Gastroesophageal sphincter (tissue), 4 donors: ENCODE measurements at regions not wholly inside any gene's neighbourhood (a gene's known extent, or its start where the extent isn't known, plus 50 kb on each side); places are given as distances from the start of the nearest gene placed in this dataset.
"Not testable (repeated sequence)": the region's sequence is repeated elsewhere in the genome, so short reads cannot be mapped to it uniquely, and the experiment has no call there.

Experiments used
- ATAC-seq: fragments of 150-250 bp; one replicate; pipeline ENCODE4 v1.9.1; 2016; ENCODE audit warnings: mild to moderate bottlenecking, moderate library complexity
- H3K27ac ChIP-seq, 4 donors: fragments of 200-600 bp; sonication (generic) in 3 of 4; 1 replicate in 3 of 4; 2 replicates in 1 of 4; pipeline ENCODE4 v1.5.1; 2016 to 2019
- H3K27me3 ChIP-seq: fragments of 200-600 bp; sonication (generic); one replicate; pipeline ENCODE4 v1.5.1; 2019
- H3K36me3 ChIP-seq, 2 donors: fragments of 200-600 bp; sonication (generic); one replicate each; pipeline ENCODE4 v1.5.1; 2019; ENCODE audit warnings: control low read depth in 1 of 2
- H3K4me1 ChIP-seq, 3 donors: fragments of 200-600 bp; sonication (generic); 1 replicate in 2 of 3; 2 replicates in 1 of 3; pipeline ENCODE4 v1.5.1; 2016 to 2019; ENCODE audit warnings: control low read depth in 2 of 3
- H3K4me3 ChIP-seq, 2 donors: fragments of 200-600 bp; sonication (generic); one replicate each; pipeline ENCODE4 v1.5.1; 2019; ENCODE audit warnings: mild to moderate bottlenecking in 1 of 2, moderate library complexity in 1 of 2
- H3K9me3 ChIP-seq, 3 donors: fragments of 200-600 bp; sonication (generic); one replicate each; pipeline ENCODE4 v1.5.1; 2017 to 2019; ENCODE audit warnings: control low read depth in 2 of 3
- CTCF ChIP-seq, 4 experiments: fragments of 200-600 bp in 2 of 4; fragments of 450-650 bp in 2 of 4; sonication (generic) in 1 of 4; IDR thresholded peaks; one replicate each; pipeline ENCODE4 v1.5.1; 2017 to 2019; ENCODE audit warnings: antibody characterized with exemption in 4 of 4, mild to moderate bottlenecking in 2 of 4, moderate library complexity in 2 of 4
- EP300 ChIP-seq: sonication (generic); formaldehyde crosslinking; IDR thresholded peaks from one replicate; pipeline ENCODE4 v1.6.1; 2017; ENCODE audit warnings: antibody characterized with exemption, mild to moderate bottlenecking
- POLR2A ChIP-seq, 2 donors: fragments of 450-650 bp; IDR thresholded peaks; one replicate each; pipeline ENCODE4 v1.6.1; 2017; ENCODE audit warnings: antibody characterized with exemption in 2 of 2, mild to moderate bottlenecking in 2 of 2, moderate library complexity in 1 of 2
- POLR2AphosphoS5 ChIP-seq: sonication (generic); formaldehyde crosslinking; IDR thresholded peaks from one replicate; pipeline ENCODE4 v1.6.1; 2017; ENCODE audit warnings: antibody characterized with exemption
- WGBS, 2 donors: methylation state at CpG; one replicate each; pipeline ENCODE4 v1.1.5; 2018; ENCODE audit warnings: low coverage in 1 of 2; 5-methylcytosine and 5-hydroxymethylcytosine counted together

GRCh38 chr5:62814991-62815390 lies 236.4 kb downstream of the LRRC70 start:
- H3K27ac ChIP-seq = no peak overlapping the region
- TF ChIP-seq POLR2A (IDR thresholded peaks at IDR 0.05) = no peak
- TF ChIP-seq POLR2AphosphoS5 = no peak
- no peak for TF ChIP-seq CTCF (IDR thresholded peaks at IDR 0.05)
- TF ChIP-seq EP300 = no peak
- H3K36me3 ChIP-seq = no peaks in the 10 kb centered on the region
- no peak overlapping the region for H3K4me3 ChIP-seq
- H3K27me3 ChIP-seq = no peaks in the 10 kb centered on the region
- WGBS, 2 donors = 42 to 56% methylated on average over 2 of the region's 2 CpGs
- H3K9me3 ChIP-seq = peaks cover 0 to 8% (median 0%) of the 10 kb centered on the region in 3 donors
- no peaks in the 10 kb centered on the region for H3K4me1 ChIP-seq
- no peak for ATAC-seq

GRCh38 chr5:62812621-62813255 lies 234.1 kb downstream of the LRRC70 start:
- no peak overlapping the region for H3K27ac ChIP-seq
- 42 to 43% methylated on average over 6 of the region's 6 CpGs for WGBS, 2 donors
- TF ChIP-seq POLR2AphosphoS5 (no peak), POLR2A (IDR thresholded peaks at IDR 0.05) (no peak), EP300 (no peak), CTCF (IDR thresholded peaks at IDR 0.05) (no peak)
- H3K27me3 ChIP-seq = no peaks in the 10 kb centered on the region
- no peaks in the 10 kb centered on the region for H3K4me1 ChIP-seq
- H3K4me3 ChIP-seq = no peak overlapping the region
- no peaks in the 10 kb centered on the region for H3K36me3 ChIP-seq
- H3K9me3 ChIP-seq = peaks cover 0 to 8% (median 0%) of the 10 kb centered on the region in 3 donors
- no peak for ATAC-seq

GRCh38 chr5:62804819-62805218 lies 226.2 kb downstream of the LRRC70 start:
- H3K27ac ChIP-seq, H3K9me3 ChIP-seq, H3K4me3 ChIP-seq, ATAC-seq, H3K4me1 ChIP-seq, H3K27me3 ChIP-seq, H3K36me3 ChIP-seq: not testable (repeated sequence)
- WGBS, 2 donors = 75 to 87% methylated on average over 10 to 12 of the region's 13 CpGs

- Histone ChIP-seq H3K9me3 (peaks cover 0 to 18% (median 0%) of the 10 kb centered on the region in 3 donors), H3K36me3 (no peaks in the 10 kb centered on the region), H3K4me3 (no peak overlapping the region), H3K27ac (no peak overlapping the region), H3K4me1 (no peaks in the 10 kb centered on the region), H3K27me3 (no peaks in the 10 kb centered on the region)
- no peak for ATAC-seq
- TF ChIP-seq EP300 (no peak), CTCF (IDR thresholded peaks at IDR 0.05) (no peak), POLR2A (IDR thresholded peaks at IDR 0.05) (no peak), POLR2AphosphoS5 (no peak)
Measured at GRCh38 chr5:62795926-62796325, 217.3 kb downstream of the LRRC70 start.

GRCh38 chr5:62794456-62794855 lies 215.8 kb downstream of the LRRC70 start:
- Histone ChIP-seq H3K4me3 (no peak overlapping the region), H3K27ac (no peak overlapping the region), H3K4me1 (no peaks in the 10 kb centered on the region), H3K9me3 (peaks cover 0 to 18% (median 0%) of the 10 kb centered on the region in 3 donors), H3K36me3 (no peaks in the 10 kb centered on the region), H3K27me3 (no peaks in the 10 kb centered on the region)
- ATAC-seq = no peak
- TF ChIP-seq POLR2AphosphoS5 = no peak
- TF ChIP-seq CTCF (IDR thresholded peaks at IDR 0.05) = no peak
- no peak for TF ChIP-seq POLR2A (IDR thresholded peaks at IDR 0.05)
- TF ChIP-seq EP300 = no peak
- 41 to 64% methylated on average over 2 to 4 of the region's 4 CpGs for WGBS, 2 donors
